ENCODE measurements at regions not wholly inside any gene's neighbourhood (a gene's known extent, or its start where the extent isn't known, plus 50 kb on each side); places are given as distances from the start of the nearest gene placed in this dataset.

- Histone ChIP-seq H3K9me3 (ENCODE audit: control insufficient read depth in 3 of 3, low read length in 3 of 3) (peaks cover 0 to 2% (median 0%) of the 10 kb centered on the region in 3 donors), H3K36me3 (ENCODE audit: control insufficient read depth in 3 of 3, insufficient read depth in 3 of 3, low read length in 3 of 3) (peaks cover 4 to 7% (median 6%) of the 10 kb centered on the region in 3 donors), H3K4me1 (ENCODE audit: control insufficient read depth in 3 of 3, insufficient read depth in 3 of 3, low read length in 3 of 3) (no peaks in the 10 kb centered on the region), H3K9ac (ENCODE audit: low read depth in 1 of 3, low read length in 3 of 3) (no peak overlapping the region), H3K27me3 (ENCODE audit: control insufficient read depth in 3 of 3, insufficient read depth in 3 of 3, low read length in 3 of 3) (no peaks in the 10 kb centered on the region), H3K4me3 (ENCODE audit: low read length in 3 of 3) (no peak overlapping the region), H3K27ac (ENCODE audit: low read depth, low read length) (no peak overlapping the region)
Observed at GRCh38 chr13:50098693-50099092, 83.4 kb downstream of the KCNRG start.

- no peak overlapping the region for H3K27ac ChIP-seq (ENCODE audit: low read depth, low read length)
- H3K4me3 ChIP-seq (ENCODE audit: low read length in 3 of 3), result no peak overlapping the region
- H3K36me3 ChIP-seq (ENCODE audit: control insufficient read depth in 3 of 3, insufficient read depth in 3 of 3, low read length in 3 of 3), result peaks cover 4 to 7% (median 6%) of the 10 kb centered on the region in 3 donors
- H3K4me1 ChIP-seq (ENCODE audit: control insufficient read depth in 3 of 3, insufficient read depth in 3 of 3, low read length in 3 of 3), result no peaks in the 10 kb centered on the region
- H3K9me3 ChIP-seq (ENCODE audit: control insufficient read depth in 3 of 3, low read length in 3 of 3), result peaks cover 0 to 2% (median 0%) of the 10 kb centered on the region in 3 donors
- no peaks in the 10 kb centered on the region for H3K27me3 ChIP-seq (ENCODE audit: control insufficient read depth in 3 of 3, insufficient read depth in 3 of 3, low read length in 3 of 3)
- no peak overlapping the region for H3K9ac ChIP-seq (ENCODE audit: low read depth in 1 of 3, low read length in 3 of 3)
Observed at GRCh38 chr13:50099473-50099872, 84.2 kb downstream of the KCNRG start.

- Histone ChIP-seq H3K27ac (ENCODE audit: low read depth, low read length) (no peak overlapping the region), H3K27me3 (ENCODE audit: control insufficient read depth in 3 of 3, insufficient read depth in 3 of 3, low read length in 3 of 3) (no peaks in the 10 kb centered on the region), H3K4me1 (ENCODE audit: control insufficient read depth in 3 of 3, insufficient read depth in 3 of 3, low read length in 3 of 3) (peaks cover 0 to 2% (median 0%) of the 10 kb centered on the region in 3 donors), H3K9me3 (ENCODE audit: control insufficient read depth in 3 of 3, low read length in 3 of 3) (peaks cover 0 to 2% (median 0%) of the 10 kb centered on the region in 3 donors), H3K36me3 (ENCODE audit: control insufficient read depth in 3 of 3, insufficient read depth in 3 of 3, low read length in 3 of 3) (peaks cover 4 to 7% (median 6%) of the 10 kb centered on the region in 3 donors), H3K9ac (ENCODE audit: low read depth in 1 of 3, low read length in 3 of 3) (no peak overlapping the region), H3K4me3 (ENCODE audit: low read length in 3 of 3) (no peak overlapping the region)
Observed at GRCh38 chr13:50101590-50101989, 86.3 kb downstream of the KCNRG start.

GRCh38 chr13:50104493-50104892 is 89.2 kb downstream of the KCNRG start:
- peaks cover 0 to under 1% (median 0%) of the 10 kb centered on the region in 3 donors for H3K9me3 ChIP-seq (ENCODE audit: control insufficient read depth in 3 of 3, low read length in 3 of 3)
- H3K27me3 ChIP-seq (ENCODE audit: control insufficient read depth in 3 of 3, insufficient read depth in 3 of 3, low read length in 3 of 3), result no peaks in the 10 kb centered on the region
- H3K36me3 ChIP-seq (ENCODE audit: control insufficient read depth in 3 of 3, insufficient read depth in 3 of 3, low read length in 3 of 3), result peaks cover under 1 to 2% (median 1%) of the 10 kb centered on the region in 3 donors
- H3K4me3 ChIP-seq (ENCODE audit: low read length in 3 of 3), result no peak overlapping the region
- H3K9ac ChIP-seq (ENCODE audit: low read depth in 1 of 3, low read length in 3 of 3), result no peak overlapping the region
- H3K27ac ChIP-seq (ENCODE audit: low read depth, low read length), result no peak overlapping the region
- peaks cover 2 to 13% (median 9%) of the 10 kb centered on the region in 3 donors for H3K4me1 ChIP-seq (ENCODE audit: control insufficient read depth in 3 of 3, insufficient read depth in 3 of 3, low read length in 3 of 3)

- peaks cover 2 to 13% (median 9%) of the 10 kb centered on the region in 3 donors for H3K4me1 ChIP-seq (ENCODE audit: control insufficient read depth in 3 of 3, insufficient read depth in 3 of 3, low read length in 3 of 3)
- no peaks in the 10 kb centered on the region for H3K36me3 ChIP-seq (ENCODE audit: control insufficient read depth in 3 of 3, insufficient read depth in 3 of 3, low read length in 3 of 3)
- no peak overlapping the region for H3K27ac ChIP-seq (ENCODE audit: low read depth, low read length)
- no peak overlapping the region for H3K4me3 ChIP-seq (ENCODE audit: low read length in 3 of 3)
- no peaks in the 10 kb centered on the region for H3K9me3 ChIP-seq (ENCODE audit: control insufficient read depth in 3 of 3, low read length in 3 of 3)
- no peak overlapping the region for H3K9ac ChIP-seq (ENCODE audit: low read depth in 1 of 3, low read length in 3 of 3)
- H3K27me3 ChIP-seq (ENCODE audit: control insufficient read depth in 3 of 3, insufficient read depth in 3 of 3, low read length in 3 of 3), result no peaks in the 10 kb centered on the region
Observed at GRCh38 chr13:50106559-50106958, 91.3 kb downstream of the KCNRG start.

GRCh38 chr13:50107205-50107604 is 92.0 kb downstream of the KCNRG start:
- Histone ChIP-seq H3K4me3 (ENCODE audit: low read length in 3 of 3) (no peak overlapping the region), H3K4me1 (ENCODE audit: control insufficient read depth in 3 of 3, insufficient read depth in 3 of 3, low read length in 3 of 3) (peaks cover 2 to 13% (median 9%) of the 10 kb centered on the region in 3 donors), H3K9me3 (ENCODE audit: control insufficient read depth in 3 of 3, low read length in 3 of 3) (no peaks in the 10 kb centered on the region), H3K9ac (ENCODE audit: low read depth in 1 of 3, low read length in 3 of 3) (no peak overlapping the region), H3K27me3 (ENCODE audit: control insufficient read depth in 3 of 3, insufficient read depth in 3 of 3, low read length in 3 of 3) (no peaks in the 10 kb centered on the region), H3K36me3 (ENCODE audit: control insufficient read depth in 3 of 3, insufficient read depth in 3 of 3, low read length in 3 of 3) (no peaks in the 10 kb centered on the region), H3K27ac (ENCODE audit: low read depth, low read length) (no peak overlapping the region)

GRCh38 chr13:50114961-50115360 is 99.7 kb downstream of the KCNRG start:
- Histone ChIP-seq H3K27ac (ENCODE audit: low read depth, low read length) (no peak overlapping the region), H3K4me1 (ENCODE audit: control insufficient read depth in 3 of 3, insufficient read depth in 3 of 3, low read length in 3 of 3) (peaks cover 8 to 21% (median 15%) of the 10 kb centered on the region in 3 donors), H3K9ac (ENCODE audit: low read depth in 1 of 3, low read length in 3 of 3) (no peak overlapping the region), H3K36me3 (ENCODE audit: control insufficient read depth in 3 of 3, insufficient read depth in 3 of 3, low read length in 3 of 3) (no peaks in the 10 kb centered on the region), H3K4me3 (ENCODE audit: low read length in 3 of 3) (no peak overlapping the region), H3K27me3 (ENCODE audit: control insufficient read depth in 3 of 3, insufficient read depth in 3 of 3, low read length in 3 of 3) (no peaks in the 10 kb centered on the region), H3K9me3 (ENCODE audit: control insufficient read depth in 3 of 3, low read length in 3 of 3) (no peaks in the 10 kb centered on the region)

GRCh38 chr13:50115695-50116094 is 100.5 kb downstream of the KCNRG start:
- Histone ChIP-seq H3K36me3 (ENCODE audit: control insufficient read depth in 3 of 3, insufficient read depth in 3 of 3, low read length in 3 of 3) (no peaks in the 10 kb centered on the region), H3K27me3 (ENCODE audit: control insufficient read depth in 3 of 3, insufficient read depth in 3 of 3, low read length in 3 of 3) (no peaks in the 10 kb centered on the region), H3K4me3 (ENCODE audit: low read length in 3 of 3) (no peak overlapping the region), H3K9ac (ENCODE audit: low read depth in 1 of 3, low read length in 3 of 3) (no peak overlapping the region), H3K27ac (ENCODE audit: low read depth, low read length) (no peak overlapping the region), H3K4me1 (ENCODE audit: control insufficient read depth in 3 of 3, insufficient read depth in 3 of 3, low read length in 3 of 3) (peaks cover 9 to 21% (median 19%) of the 10 kb centered on the region in 3 donors), H3K9me3 (ENCODE audit: control insufficient read depth in 3 of 3, low read length in 3 of 3) (no peaks in the 10 kb centered on the region)

GRCh38 chr13:50116430-50116973 is 101.3 kb downstream of the KCNRG start:
- H3K4me1 ChIP-seq (ENCODE audit: control insufficient read depth in 3 of 3, insufficient read depth in 3 of 3, low read length in 3 of 3), result peaks cover 12 to 25% (median 24%) of the 10 kb centered on the region in 3 donors
- H3K27me3 ChIP-seq (ENCODE audit: control insufficient read depth in 3 of 3, insufficient read depth in 3 of 3, low read length in 3 of 3), result no peaks in the 10 kb centered on the region
- no peaks in the 10 kb centered on the region for H3K9me3 ChIP-seq (ENCODE audit: control insufficient read depth in 3 of 3, low read length in 3 of 3)
- H3K4me3 ChIP-seq (ENCODE audit: low read length in 3 of 3), result no peak overlapping the region
- no peak overlapping the region for H3K27ac ChIP-seq (ENCODE audit: low read depth, low read length)
- H3K9ac ChIP-seq (ENCODE audit: low read depth in 1 of 3, low read length in 3 of 3), result no peak overlapping the region
- peaks cover 0 to 2% (median 1%) of the 10 kb centered on the region in 3 donors for H3K36me3 ChIP-seq (ENCODE audit: control insufficient read depth in 3 of 3, insufficient read depth in 3 of 3, low read length in 3 of 3)

- H3K27ac ChIP-seq (ENCODE audit: low read depth, low read length), result no peak overlapping the region
- no peak overlapping the region for H3K9ac ChIP-seq (ENCODE audit: low read depth in 1 of 3, low read length in 3 of 3)
- peaks cover 28 to 42% (median 41%) of the 10 kb centered on the region in 3 donors for H3K4me1 ChIP-seq (ENCODE audit: control insufficient read depth in 3 of 3, insufficient read depth in 3 of 3, low read length in 3 of 3)
Observed at GRCh38 chr13:50119591-50119990, 104.3 kb downstream of the KCNRG start.

More at GRCh38 chr13:50119591-50119990, 104.3 kb downstream of the KCNRG start:
- Histone ChIP-seq H3K27me3 (ENCODE audit: control insufficient read depth in 3 of 3, insufficient read depth in 3 of 3, low read length in 3 of 3) (no peaks in the 10 kb centered on the region), H3K36me3 (ENCODE audit: control insufficient read depth in 3 of 3, insufficient read depth in 3 of 3, low read length in 3 of 3) (peaks cover 0 to 6% (median 4%) of the 10 kb centered on the region in 3 donors), H3K9me3 (ENCODE audit: control insufficient read depth in 3 of 3, low read length in 3 of 3) (no peaks in the 10 kb centered on the region), H3K4me3 (ENCODE audit: low read length in 3 of 3) (no peak overlapping the region)
